ENCODE measurements at regions not wholly inside any gene's neighbourhood (a gene's known extent, or its start where the extent isn't known, plus 50 kb on each side); places are given as distances from the start of the nearest gene placed in this dataset.

DNA sequence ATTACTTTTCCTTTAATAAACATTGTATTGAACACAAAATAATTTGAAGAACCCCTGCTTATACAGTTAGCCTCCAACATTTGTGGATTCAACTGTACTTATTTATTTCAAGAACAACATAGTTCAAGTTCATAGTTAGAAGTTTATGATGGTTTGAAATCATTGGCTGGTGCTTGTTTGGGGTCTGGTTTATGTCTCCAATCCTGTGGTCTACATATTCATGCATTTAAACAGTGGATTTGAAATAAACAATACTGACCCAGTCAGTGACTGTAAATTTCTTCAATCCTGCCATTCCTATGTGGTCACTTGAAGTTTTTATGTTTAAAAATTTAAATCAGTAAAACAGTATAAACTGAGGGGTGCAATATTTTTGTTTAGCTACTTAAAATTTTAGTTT, 145.1 kb upstream of the TRPC7 start:
- TF ChIP-seq, protein P1, sequence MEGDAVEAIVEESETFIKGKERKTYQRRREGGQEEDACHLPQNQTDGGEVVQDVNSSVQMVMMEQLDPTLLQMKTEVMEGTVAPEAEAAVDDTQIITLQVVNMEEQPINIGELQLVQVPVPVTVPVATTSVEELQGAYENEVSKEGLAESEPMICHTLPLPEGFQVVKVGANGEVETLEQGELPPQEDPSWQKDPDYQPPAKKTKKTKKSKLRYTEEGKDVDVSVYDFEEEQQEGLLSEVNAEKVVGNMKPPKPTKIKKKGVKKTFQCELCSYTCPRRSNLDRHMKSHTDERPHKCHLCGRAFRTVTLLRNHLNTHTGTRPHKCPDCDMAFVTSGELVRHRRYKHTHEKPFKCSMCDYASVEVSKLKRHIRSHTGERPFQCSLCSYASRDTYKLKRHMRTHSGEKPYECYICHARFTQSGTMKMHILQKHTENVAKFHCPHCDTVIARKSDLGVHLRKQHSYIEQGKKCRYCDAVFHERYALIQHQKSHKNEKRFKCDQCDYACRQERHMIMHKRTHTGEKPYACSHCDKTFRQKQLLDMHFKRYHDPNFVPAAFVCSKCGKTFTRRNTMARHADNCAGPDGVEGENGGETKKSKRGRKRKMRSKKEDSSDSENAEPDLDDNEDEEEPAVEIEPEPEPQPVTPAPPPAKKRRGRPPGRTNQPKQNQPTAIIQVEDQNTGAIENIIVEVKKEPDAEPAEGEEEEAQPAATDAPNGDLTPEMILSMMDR (IDR thresholded peaks at IDR 0.05) = no peak
- no peak for TF ChIP-seq POLR2A (IDR thresholded peaks at IDR 0.05)
